NCI-H2107 treated with DMSO at 0.1 percent for 48 hours (cell line): ENCODE measurements at regions not wholly inside any gene's neighbourhood (a gene's known extent, or its start where the extent isn't known, plus 50 kb on each side); places are given as distances from the start of the nearest gene placed in this dataset.
"Not testable (repeated sequence)": the region's sequence is repeated elsewhere in the genome, so short reads cannot be mapped to it uniquely, and the experiment has no call there.

Source experiments
- DNase-seq: peaks from one replicate; lab custom pipeline; 2025; ENCODE audit not compliant: unreplicated experiment; lab: John Stamatoyannopoulos, UW

DNA sequence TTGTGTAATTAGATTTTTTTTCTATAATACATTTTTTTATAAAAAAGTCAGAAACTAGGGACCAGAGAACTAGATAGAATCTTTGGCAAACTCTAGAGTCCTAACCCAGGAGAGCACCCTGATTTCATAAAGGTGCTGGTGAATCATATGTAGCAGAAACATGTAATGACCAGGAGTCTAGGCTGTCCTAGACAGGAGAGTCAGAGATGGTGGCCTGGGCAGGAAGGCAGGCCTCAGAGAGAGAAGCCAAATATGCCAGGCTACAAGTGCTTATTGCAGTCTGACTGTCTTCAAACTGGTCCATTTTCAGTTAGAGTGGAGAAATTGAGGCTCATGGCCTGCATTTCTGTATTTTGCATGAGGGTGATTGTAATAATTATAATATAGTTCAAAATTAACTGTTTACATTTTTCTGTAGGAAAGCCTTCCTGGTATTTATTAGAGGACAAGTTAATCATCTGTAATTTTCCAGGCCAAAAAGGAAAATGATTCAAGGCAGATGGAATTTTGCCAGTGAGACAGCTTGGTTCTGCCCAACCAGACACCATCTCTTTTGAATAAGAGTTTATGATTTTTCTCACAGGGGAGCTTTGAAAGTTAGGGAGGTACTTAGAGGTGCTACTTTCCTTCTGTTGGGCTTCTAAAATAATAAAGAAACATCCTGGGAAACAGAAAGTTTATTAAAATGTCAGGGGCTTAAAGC is 129.8 kb downstream of the S1PR1 start:
- no peak for DNase-seq

DNA sequence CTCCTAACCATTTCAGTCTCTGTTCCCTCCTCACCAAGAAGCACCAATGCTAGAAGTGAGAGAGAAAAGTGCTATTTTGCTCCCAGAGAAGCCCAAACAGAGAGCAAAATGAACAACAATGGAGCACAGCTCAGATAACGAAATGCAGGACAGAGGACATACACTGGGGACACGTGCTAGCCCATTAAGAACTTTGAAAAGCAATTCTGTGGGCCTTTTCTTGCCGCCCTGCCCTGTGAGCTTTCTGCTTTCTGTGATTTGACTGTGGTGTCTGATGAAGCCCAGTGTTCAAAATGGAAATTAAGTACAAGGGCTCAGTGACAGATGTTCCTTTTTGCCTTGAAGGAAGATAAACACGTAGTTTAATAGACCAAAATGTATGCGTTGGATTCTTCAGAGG is 130.8 kb downstream of the S1PR1 start:
- DNase-seq, result no peak

DNA sequence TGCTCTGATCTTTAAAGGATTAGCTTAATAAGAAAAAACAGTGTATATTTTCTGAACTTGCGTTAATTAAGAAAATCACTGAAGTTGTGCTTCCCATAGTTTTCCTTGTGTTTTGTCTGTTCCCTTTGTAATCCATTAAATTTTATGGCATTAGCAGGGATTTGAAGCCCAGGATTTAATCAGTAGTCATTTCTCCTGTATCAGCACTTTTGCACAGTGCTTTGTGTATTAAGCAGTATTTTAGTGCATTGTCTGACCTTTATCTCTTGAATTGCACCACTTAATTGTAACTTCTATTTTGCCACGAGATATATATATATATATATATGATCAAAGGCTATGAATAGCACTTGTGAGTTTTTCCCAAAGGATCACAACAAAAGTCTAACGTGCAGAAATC is 133.7 kb downstream of the S1PR1 start:
- no peak for DNase-seq

DNA sequence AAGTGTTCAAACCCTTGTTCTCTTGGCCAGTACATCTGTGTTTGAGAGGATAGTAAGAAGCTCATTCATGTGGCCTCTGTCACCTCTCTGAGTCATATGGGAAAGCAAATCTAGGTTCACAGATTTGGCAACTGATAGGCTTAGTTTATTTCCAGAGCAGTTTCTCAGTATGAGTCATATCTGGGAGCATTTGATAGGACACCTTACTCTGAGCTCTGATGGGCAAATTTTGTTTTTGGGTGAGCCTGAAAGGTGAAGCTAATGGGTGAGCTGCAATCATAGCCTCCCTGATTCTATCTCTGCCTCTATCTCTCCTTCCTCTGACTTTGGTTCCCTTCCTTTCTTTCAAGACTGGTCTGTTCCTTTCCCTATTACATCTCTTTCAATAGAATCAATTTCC is 134.4 kb downstream of the S1PR1 start:
- DNase-seq, result no peak

DNA sequence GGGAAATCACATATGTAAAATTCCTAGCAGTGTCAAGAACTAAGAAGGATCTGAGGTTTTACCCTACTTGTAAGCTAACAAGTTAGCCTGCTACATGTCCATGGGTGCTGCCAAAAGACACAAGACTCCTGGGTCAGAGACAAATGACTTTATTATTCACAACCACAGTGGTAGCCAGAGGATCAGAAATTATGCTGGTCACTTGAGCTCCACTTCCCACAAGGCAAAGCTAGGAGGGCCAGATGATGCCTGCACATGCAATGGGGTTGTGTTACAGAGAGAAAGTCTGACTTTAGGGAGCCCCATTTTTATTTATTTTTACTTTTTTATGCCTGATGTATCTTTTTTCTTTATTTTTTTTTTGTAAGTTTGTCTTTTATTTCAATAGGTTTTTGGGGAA is 136.8 kb downstream of the S1PR1 start:
- DNase-seq, result no peak

DNA sequence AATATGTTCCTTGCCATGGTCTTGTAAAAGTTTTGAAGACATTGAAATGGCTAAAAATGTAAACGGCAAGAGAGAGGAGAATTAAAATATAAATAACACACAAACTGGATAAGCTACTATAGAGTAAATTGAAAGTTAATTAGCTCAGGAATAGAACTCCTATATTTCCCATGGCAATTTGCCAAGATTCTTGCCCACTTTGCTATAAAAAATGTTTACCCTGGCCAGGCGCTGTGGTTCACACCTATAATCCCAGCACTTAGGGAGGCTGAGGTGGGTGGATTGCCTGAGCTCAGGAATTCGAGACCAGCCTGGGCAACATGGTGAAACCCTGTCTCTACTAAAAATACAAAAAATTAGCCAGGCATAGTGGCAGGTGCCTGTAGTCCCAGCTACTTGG is 138.6 kb downstream of the S1PR1 start:
- not testable (repeated sequence) for DNase-seq

DNA sequence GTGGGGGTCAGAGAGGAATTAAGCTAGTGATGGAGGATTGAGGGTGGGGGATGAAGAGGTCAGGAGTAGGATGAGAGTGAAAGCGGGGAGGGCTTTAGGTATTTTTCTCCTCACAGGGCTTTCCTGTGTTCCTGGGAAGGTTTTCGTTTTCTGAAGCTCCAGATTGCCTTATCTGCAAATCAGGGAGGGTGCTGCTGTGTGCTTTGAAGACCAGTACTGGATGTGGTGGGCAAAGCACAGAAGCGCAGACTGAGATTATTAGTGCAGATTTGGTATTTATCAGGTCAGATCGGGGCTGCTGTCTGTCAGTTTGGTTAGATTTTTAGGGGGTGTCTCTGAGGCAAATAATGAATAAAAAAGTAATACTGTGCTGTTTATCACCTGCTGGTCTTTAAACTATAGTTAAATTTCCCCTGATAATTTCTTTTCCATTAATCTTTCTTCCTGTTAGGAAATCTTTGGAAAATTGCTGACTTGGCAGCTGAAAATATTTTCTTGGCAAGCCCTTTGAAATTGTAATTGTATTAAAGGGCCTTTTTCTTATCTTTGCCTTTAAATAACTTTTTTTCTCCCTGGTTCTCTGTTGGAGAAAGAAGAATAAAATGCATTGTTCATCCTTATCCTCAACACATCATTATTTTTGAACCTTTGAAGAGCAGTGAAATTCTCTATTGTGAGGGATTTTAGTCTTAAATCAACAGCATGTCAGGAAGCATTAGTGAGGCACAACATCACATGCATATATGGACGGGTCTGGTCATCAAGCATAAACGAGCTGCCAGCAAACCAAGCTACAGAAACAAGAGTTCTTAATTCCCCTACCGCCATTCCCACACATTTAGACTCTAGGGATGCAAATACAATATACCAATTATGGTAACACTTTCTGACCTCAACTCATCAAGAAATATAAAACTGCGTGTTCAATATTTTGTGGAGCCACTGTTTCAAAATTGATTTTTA is 139.6 kb downstream of the S1PR1 start:
- DNase-seq, result no peak

DNA sequence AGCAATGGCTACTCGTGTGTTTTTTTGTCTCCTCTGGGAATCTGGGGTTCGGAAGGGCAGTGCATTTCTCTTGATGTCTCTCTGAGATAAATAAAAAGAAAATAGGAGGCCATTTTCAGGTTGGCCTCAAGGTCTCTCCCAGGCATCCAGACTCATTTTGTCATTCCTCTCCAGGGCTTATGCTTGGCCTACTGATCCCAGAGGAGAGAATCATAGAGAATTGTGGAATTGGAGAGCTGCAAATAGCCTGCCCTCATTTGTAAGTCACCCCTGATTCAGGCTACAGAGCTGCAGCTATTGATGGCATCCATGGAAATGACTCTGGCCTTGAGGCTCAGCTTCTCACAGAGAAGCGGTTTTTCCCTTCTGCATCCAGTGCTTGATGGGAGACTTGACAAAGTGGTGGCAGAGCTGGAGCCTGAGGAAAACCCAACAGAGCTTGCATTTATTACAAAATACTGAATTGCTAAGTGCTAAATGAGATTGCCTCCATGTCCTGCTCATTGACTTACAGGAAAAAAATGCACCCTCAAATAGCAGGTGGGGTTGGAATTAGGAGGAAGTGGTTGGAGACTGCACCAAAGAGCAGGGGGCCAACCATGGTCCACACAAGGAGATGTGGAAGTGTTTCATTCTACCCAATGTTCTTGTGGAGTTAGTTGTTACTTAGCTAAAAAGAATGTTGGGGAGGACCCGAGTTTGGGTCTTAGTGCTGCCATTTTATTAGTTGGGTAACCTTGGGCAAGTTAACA is 140.4 kb downstream of the S1PR1 start:
- DNase-seq, result no peak

DNA sequence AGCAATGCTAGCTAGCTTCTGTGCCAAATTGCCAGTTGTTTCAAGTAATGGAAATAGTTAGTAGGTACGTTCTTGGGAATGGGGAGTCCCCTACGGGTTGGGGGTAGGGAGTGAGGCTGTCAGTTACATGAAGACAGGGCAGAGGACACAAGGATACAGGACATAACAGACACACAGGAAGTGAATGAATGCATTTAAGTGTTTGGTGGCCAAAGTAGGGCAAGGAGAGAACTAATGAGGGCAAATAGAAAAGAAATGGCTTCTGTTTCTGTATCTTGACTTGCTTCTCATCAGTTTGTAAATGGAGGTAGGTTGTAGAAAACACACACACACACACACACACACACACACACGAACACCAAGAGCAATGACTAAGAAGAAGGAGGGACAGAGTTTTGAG is 142.2 kb downstream of the S1PR1 start:
- no peak for DNase-seq

DNA sequence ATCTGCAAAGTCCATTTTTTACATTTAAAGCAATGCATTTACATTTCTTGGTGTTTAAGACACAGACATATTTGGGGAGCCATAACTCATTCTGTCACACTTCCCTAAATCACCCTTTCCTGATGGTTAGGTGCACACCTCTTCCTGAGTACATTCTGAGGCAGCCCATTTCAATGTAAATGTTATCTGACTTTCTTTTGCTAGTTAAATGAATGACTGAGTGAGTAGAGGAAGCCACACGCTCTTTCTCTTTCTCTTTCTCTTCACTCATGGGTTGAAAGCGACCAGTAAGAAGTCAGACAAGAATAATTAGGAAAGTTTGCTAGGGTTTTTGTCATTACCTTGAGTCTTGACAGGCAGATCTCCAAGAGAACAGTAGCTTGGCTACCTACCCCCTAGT is 143.1 kb downstream of the S1PR1 start:
- no peak for DNase-seq

DNA sequence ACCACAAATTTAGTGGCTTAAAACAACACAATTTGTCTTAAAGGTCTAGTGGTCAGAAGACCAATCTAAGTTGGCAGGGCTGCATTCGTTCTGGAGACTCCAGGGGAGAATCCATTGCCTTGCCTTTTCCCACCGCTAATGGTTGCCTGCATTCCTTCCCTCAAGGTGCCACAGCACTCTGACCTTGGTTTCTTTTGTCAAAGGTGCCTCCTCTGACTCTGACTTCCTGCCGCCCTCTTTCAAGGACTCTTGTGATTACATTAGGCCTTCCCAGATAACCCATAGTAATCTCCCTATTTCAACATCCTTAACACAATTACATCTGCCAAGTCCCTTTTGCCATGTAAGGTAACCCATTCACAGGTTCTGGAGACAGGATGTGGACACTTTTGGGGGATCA is 145.3 kb downstream of the S1PR1 start:
- DNase-seq, result no peak

DNA sequence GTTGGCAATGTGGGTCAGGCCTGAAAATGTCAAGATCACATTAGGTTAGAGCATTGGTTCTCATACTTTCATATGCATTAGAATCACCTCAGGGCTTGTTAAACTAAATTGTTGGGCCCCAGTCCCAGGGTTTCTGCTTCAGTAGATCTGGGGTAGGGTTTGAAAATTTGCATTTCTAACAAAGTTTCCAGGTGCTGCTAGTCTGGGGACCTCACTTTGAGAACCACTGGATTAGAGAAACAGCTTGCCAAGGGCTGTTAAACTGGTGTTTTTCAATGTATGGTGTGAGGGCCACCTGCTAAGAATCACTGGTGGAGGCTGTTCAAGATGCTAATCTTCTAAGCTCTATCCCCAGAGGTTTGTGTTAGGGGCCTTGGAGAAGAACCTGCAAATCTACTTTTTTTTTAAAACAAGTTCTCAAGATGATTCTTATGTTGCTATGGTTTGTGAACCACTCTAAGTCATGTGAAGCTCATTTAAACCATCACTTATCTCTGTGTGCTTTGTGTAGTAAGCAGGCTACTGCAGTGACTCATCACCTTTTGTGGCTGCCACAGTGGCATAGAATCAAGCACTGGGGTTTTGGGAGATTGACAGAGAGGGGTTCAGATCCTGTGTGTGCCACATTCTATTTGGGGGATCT is 152.2 kb downstream of the S1PR1 start:
- DNase-seq, result no peak

DNA sequence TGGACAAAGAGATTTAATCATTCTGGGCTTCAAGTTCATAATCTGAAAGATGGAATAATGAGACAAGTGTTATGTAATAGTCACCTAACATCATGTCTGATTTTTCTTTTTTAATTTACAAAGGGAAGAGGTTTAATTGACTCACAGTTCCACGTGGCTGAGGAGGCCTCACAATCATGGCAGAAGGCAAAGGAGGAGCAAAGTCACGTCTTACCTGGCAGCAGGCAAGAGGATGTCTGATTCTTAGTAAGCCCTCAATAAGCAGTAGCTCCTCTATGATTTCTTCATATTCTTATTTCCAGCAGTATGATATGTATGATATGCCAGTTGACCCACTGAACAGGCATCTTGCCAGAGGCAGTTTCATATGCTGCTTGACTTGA is 152.7 kb downstream of the S1PR1 start:
- no peak for DNase-seq

DNA sequence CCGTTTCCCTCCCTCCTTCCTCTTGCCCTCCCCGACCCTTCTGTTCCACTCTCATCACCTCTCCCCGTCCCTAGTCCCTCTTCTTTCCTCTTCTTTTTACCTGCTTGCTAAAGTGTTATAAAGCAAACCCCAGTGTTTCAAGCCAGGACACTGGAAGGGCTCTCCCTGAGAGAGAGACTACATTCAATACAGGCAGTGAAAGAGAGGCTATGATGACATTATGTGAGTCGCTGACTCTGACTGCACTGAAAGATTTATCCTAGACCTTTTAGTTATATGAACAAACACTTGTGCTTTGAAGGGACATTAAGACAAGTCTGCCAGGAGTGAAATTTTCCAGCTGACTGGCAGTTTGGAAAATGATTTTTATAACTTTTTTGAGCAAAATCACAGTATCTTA is 155.7 kb downstream of the S1PR1 start:
- no peak for DNase-seq

DNA sequence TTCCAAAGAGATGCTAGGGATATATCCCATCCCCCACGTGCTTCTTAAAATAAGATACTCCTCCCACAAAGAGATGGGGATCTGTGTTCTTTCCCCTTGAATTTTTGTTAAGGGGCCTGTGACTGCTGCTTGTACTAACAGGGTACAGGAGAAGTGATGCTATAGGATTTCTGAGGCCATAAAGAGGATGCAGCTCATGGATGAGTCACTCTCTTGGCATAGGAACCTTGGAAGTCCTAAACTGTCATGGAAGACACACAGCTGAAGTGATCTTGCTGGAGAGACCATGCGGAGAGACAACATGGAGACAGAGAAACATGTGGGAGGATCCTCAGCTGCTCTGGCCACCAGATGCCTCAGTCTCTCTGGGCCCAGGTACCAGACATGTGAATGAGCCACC is 157.2 kb downstream of the S1PR1 start:
- no peak for DNase-seq

DNA sequence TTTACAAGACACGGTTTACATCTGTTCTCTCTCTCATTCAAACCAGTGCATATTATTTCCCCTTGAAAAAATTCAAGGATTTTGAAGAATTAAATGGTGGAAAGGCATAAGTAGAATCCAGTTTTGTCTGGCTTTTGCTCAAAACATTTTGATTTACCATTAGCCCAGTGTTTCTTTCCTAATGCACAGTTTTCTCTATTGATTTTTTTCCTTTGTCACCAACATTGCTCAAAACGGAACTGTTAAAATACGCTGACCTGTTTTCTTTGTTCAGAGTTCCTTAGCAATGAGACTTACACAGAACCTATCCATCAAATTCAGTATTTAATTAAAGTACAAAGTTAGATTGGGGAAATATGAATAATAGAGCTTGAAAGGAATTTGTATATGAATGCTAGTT is 162.4 kb downstream of the S1PR1 start:
- no peak for DNase-seq

DNA sequence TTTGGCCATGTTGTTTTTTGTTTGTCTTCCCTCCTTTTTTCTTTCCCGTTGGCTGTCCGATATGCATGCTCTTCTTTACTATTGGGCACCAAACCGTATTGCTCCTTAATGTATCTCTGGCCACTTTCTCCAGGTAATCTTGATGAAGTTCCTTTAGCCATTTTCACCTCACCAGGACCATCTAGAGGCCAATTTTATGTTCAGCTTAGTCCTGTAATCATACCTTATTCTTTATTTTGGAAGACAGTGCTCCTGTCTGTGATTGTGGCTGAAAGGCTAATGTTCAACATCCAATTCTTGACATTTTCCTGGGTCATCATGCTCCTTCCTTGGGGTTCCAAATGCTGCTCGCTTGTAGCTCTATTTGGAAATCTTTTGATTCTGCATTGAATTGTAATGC is 169.5 kb downstream of the S1PR1 start:
- DNase-seq, result no peak

DNA sequence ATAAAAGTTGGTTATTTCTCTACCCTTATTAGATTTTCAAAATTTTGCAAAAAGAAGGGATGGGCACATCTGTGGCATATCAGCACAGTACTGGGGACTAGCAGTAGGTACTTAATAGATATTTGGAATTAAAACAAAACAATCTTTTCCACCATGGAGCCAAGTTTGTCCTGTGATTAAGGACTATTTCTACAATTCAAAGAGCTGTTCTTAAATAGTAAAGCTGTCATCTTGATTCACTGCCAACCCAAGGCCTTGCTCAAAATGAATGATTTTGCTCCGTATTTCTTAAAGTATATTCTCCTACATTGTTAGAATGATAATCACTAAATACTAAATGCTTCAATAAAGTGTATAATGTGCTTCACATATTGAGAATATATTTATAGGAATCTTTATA is 169.9 kb downstream of the S1PR1 start:
- no peak for DNase-seq

DNA sequence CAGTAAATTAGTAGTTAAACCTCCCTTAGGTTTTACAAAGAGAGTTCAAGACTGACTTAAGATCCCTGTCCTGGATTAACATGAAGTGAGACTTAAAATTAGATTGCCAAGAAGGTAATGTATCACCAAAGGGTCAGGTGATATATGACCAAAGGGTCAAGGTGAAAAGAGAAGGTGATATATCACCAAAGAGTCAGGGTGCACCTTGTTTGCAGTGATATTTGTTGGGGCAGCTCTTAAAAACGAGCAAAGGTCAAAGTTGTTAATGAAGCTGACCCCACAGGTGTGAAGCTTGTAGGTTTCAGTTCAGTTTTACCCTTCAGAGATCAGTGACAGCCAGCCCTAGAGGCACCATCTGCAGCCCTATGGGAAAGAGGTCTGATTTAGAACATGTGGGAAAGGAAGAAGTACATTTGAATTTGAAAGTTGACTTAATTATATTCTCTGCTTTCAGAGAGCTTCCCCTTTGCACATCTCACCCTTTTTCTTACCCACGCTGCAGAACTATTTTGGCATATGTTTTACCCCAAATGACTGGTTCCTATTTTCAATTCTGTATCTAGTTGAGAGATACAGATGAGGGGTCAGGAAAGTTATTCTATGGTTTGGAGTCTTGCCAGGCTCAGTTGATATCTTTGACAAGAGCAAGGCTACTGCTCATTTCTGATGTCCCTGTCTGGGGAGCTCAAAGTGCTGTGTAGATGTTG is 170.8 kb downstream of the S1PR1 start:
- no peak for DNase-seq

DNA sequence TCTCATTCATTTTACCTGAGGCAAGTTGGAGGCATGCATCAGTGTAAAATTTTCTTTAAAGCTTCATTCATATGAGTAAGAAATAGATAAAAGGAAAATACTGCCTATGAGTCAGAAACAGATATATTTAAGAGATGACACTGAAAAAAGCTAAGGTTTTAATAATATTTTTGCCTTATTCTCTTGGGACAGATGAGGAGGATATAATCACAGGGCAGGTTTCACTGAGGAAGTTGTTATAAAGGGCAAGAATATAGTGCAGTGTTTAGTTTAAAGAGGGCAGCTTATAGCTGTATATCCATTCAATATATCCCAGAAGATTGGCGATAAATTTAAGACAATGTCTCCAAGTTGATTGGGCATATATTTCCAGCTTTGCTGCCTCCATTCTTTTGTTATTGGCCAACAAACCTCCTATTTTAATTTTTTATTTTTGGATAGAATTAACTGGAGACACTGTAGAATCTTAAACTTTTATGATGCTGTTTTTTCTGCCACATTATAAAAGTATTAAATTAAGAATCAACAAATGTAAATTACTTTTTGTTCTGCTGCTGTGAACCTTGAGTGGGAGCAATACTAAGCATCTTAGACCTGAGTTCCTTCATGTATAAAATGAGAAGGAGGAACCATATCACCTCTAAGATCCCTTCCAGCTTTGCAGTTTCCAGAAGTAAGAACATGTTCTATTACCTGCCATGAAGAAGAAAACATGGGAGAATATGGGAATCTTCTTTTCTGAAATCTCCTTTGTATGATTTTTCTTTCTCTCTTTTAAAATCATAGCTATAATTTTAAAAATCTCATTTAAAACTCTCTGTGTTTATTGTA is 171.6 kb downstream of the S1PR1 start:
- DNase-seq, result no peak
